HepG2 (cell line): ENCODE measurements at regions not wholly inside any gene's neighbourhood (a gene's known extent, or its start where the extent isn't known, plus 50 kb on each side); places are given as distances from the start of the nearest gene placed in this dataset.

Source experiments
- ATAC-seq: fragments of 200-7000 bp; cut with Tn5 transposase; 3 replicates; pipeline ENCODE4 v1.9.1; 2020; ENCODE audit warnings: mild to moderate bottlenecking, moderate library complexity
- BruUV-seq: library from RNA; stranded (reverse); fragments of 400-500 nt; replicated peaks from 2 replicates; lab custom pipeline; 2021; lab: Mats Ljungman, UMichigan
- CTCF ChIA-PET: fragments of 300-600 bp; formaldehyde crosslinking; extraction: SDS; loops from one replicate; lab custom pipeline; 2021; ENCODE audit warnings: low total read pairs, inconsistent platforms, low intra/inter-chr PET ratio; lab: Yijun Ruan, JAX
- POLR2A ChIA-PET: fragments of 350-600 bp; sonication (Branson Sonifier 250); formaldehyde crosslinking; loops from one replicate; lab custom pipeline; 2020; ENCODE audit warnings: antibody characterized with exemption, inconsistent platforms; lab: Yijun Ruan, JAX
- DNase-seq: peaks from one replicate; pipeline ENCODE4 v3.0.0-alpha.2; 2015; ENCODE audit warnings: low spot score
- FAIRE-seq: peaks from 3 replicates; lab custom pipeline; 2011; peaks lifted over from hg19 to GRCh38; lab: Jason Lieb, UNC
- H2AFZ ChIP-seq: one replicate; pipeline ENCODE4 v1.6.1; 2011; ENCODE audit warnings: low read length, inconsistent platforms
- H3K27ac ChIP-seq: fragments of 300-600 bp; 3 replicates; pipeline ENCODE4 v1.8.0; 2011; ENCODE audit warnings: mixed run types, mild to moderate bottlenecking, mixed read lengths, low read length, inconsistent platforms; ENCODE audit not compliant: insufficient read depth; ENCODE audit errors: extremely low read length
- H3K27me3 ChIP-seq, 2 experiments: fragments of 200-600 bp in 1 of 2; 2 replicates in 1 of 2; 3 replicates in 1 of 2; pipeline versions ENCODE4 v1.6.0 to v1.8.0; 2011; ENCODE audit warnings: low read length in 2 of 2, mild to moderate bottlenecking in 2 of 2, moderate library complexity in 2 of 2, inconsistent platforms in 1 of 2; ENCODE audit not compliant: insufficient read depth in 2 of 2, control insufficient read depth in 1 of 2
- H3K36me3 ChIP-seq, 2 experiments: fragments of 200-600 bp in 1 of 2; replicated peaks in 1 of 2; 2 replicates in 1 of 2; 3 replicates in 1 of 2; pipeline versions ENCODE4 v1.5.1 to v1.8.0; 2011; ENCODE audit warnings: low read length in 2 of 2, inconsistent platforms in 1 of 2; ENCODE audit not compliant: insufficient read depth in 2 of 2, control insufficient read depth in 1 of 2
- H3K4me1 ChIP-seq: 2 replicates; pipeline ENCODE4 v1.5.1; 2012; ENCODE audit warnings: low read length, inconsistent platforms; ENCODE audit not compliant: insufficient read depth
- H3K4me2 ChIP-seq: 2 replicates; pipeline ENCODE4 v1.6.0; 2011; ENCODE audit warnings: low read depth, low read length, inconsistent platforms
- H3K4me3 ChIP-seq, 3 experiments: fragments of 200-600 bp in 1 of 3; sonication (generic), shearing (Covaris generic) in 1 of 3; replicated peaks in 1 of 3; 2 replicates each; pipeline ENCODE4 v1.5.1; 2011 to 2016; ENCODE audit warnings: low read length in 3 of 3, inconsistent platforms in 2 of 3, low read depth in 2 of 3, mild to moderate bottlenecking in 2 of 3, control low read depth in 1 of 3, mixed read lengths in 1 of 3; ENCODE audit not compliant: insufficient read depth in 1 of 3
- H3K79me2 ChIP-seq: one replicate; pipeline ENCODE4 v1.6.1; 2011; ENCODE audit warnings: low read length, inconsistent platforms; ENCODE audit not compliant: insufficient read depth
- H3K9ac ChIP-seq: 2 replicates; pipeline ENCODE4 v1.6.0; 2011; ENCODE audit warnings: mild to moderate bottlenecking, low read depth, low read length, inconsistent platforms; ENCODE audit not compliant: insufficient read depth
- H3K9me3 ChIP-seq: 2 replicates; pipeline ENCODE4 v1.5.1; 2012; ENCODE audit warnings: mild to moderate bottlenecking, low read length
- H4K20me1 ChIP-seq: 2 replicates; pipeline ENCODE4 v1.6.0; 2011; ENCODE audit warnings: inconsistent platforms, mild to moderate bottlenecking, low read length, moderate library complexity; ENCODE audit not compliant: insufficient read depth
- ARNTL ChIP-seq: sonication (generic); formaldehyde crosslinking; IDR thresholded peaks from 2 replicates; pipeline ENCODE4 v1.4.0; 2020; ENCODE audit warnings: mild to moderate bottlenecking, missing genetic modification reagents
- EHMT2 ChIP-seq: fragments of 200-600 bp; sonication (generic); IDR thresholded peaks from 2 replicates; pipeline ENCODE4 v1.7.0; 2017; ENCODE audit warnings: antibody characterized with exemption, low read depth, low read length, borderline replicate concordance
- EZH2 ChIP-seq: conservative IDR thresholded peaks from 2 replicates; pipeline ENCODE4 v1.6.1; 2012; ENCODE audit warnings: mild to moderate bottlenecking, low read depth, low read length, moderate library complexity
- MIER3 ChIP-seq: IDR thresholded peaks from 2 replicates; pipeline ENCODE4 v1.6.1; 2016; ENCODE audit warnings: missing compliant biosample characterization, borderline replicate concordance
- RNF2 ChIP-seq: fragments of 450-650 bp; conservative IDR thresholded peaks from 2 replicates; pipeline ENCODE4 v1.6.1; 2016; ENCODE audit warnings: low read depth
- ZBTB39 ChIP-seq: sonication (generic); formaldehyde crosslinking; IDR thresholded peaks from 2 replicates; pipeline ENCODE4 v1.5.0; 2020; ENCODE audit warnings: missing genetic modification reagents
- ZNF124 ChIP-seq: sonication (generic); formaldehyde crosslinking; IDR thresholded peaks from 2 replicates; pipeline ENCODE4 v1.4.0; 2020; ENCODE audit warnings: missing genetic modification reagents
- ZNF335 ChIP-seq: sonication (generic); formaldehyde crosslinking; IDR thresholded peaks from 2 replicates; pipeline ENCODE4 v1.4.0; 2020; ENCODE audit warnings: missing genetic modification reagents
- ZNF552 ChIP-seq: sonication (generic); formaldehyde crosslinking; IDR thresholded peaks from 2 replicates; pipeline ENCODE4 v1.9.0; 2022; ENCODE audit warnings: missing genetic modification reagents, mild to moderate bottlenecking, borderline replicate concordance
- ZNF652 ChIP-seq: IDR thresholded peaks from 2 replicates; pipeline ENCODE4 v1.6.1; 2016; ENCODE audit warnings: low read depth, borderline replicate concordance
- ZSCAN12 ChIP-seq: sonication (generic); formaldehyde crosslinking; IDR thresholded peaks from 2 replicates; pipeline ENCODE4 v1.9.0; 2021; ENCODE audit warnings: mild to moderate bottlenecking, missing genetic modification reagents
- WGBS: methylation state at CpG from one replicate; pipeline ENCODE4 v1.1.6; 2017; ENCODE audit warnings: low lambda C conversion rate; 5-methylcytosine and 5-hydroxymethylcytosine counted together
- in situ Hi-C: cut with HindIII; loops from 2 replicates; pipeline ENCODE4 v1.10.0; 2017; ENCODE audit warnings: low pct_unique_long_range_greater_than_20kb; ENCODE audit not compliant: extremely low pct_ligation_motif_present
- intact Hi-C: fragments of 100-400 bp; cut with micrococcal nuclease; formaldehyde crosslinking; loops from one replicate; pipeline ENCODE4 v1.10.0; 2022; ENCODE audit not compliant: unreplicated experiment
- TF ChIP-seq, protein P1 (sequence below): sonication (generic); formaldehyde crosslinking; IDR thresholded peaks from 2 replicates; pipeline ENCODE4 v1.4.0; 2020; ENCODE audit warnings: low read depth, mild to moderate bottlenecking, missing genetic modification reagents
- TF ChIP-seq, protein P2 (sequence below): sonication (generic); formaldehyde crosslinking; IDR thresholded peaks from 2 replicates; pipeline ENCODE4 v1.5.0; 2020; ENCODE audit warnings: missing genetic modification reagents, mild to moderate bottlenecking, borderline replicate concordance
- TF ChIP-seq, protein P3 (sequence below): sonication (generic); formaldehyde crosslinking; IDR thresholded peaks from 2 replicates; pipeline ENCODE4 v1.4.0; 2020; ENCODE audit warnings: missing genetic modification reagents
- TF ChIP-seq, protein P4 (sequence below): sonication (generic); formaldehyde crosslinking; IDR thresholded peaks from 2 replicates; pipeline ENCODE4 v1.8.0; 2022; ENCODE audit warnings: mild to moderate bottlenecking, missing genetic modification reagents, moderate library complexity

GRCh38 chr19:30688696-30689095 is 316.5 kb downstream of the ZNF536 start (continued):
- no peak for TF ChIP-seq MIER3 (CRISPR knock-in tag)
- no peak for TF ChIP-seq ZBTB39 (CRISPR knock-in tag)
- TF ChIP-seq ZSCAN12 (CRISPR knock-in tag): no peak
- no peak for TF ChIP-seq ZNF652 (CRISPR knock-in tag)
- TF ChIP-seq, protein P1, sequence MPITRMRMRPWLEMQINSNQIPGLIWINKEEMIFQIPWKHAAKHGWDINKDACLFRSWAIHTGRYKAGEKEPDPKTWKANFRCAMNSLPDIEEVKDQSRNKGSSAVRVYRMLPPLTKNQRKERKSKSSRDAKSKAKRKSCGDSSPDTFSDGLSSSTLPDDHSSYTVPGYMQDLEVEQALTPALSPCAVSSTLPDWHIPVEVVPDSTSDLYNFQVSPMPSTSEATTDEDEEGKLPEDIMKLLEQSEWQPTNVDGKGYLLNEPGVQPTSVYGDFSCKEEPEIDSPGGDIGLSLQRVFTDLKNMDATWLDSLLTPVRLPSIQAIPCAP (CRISPR knock-in tag): no peak
- TF ChIP-seq ZNF552: no peak
- TF ChIP-seq, all 625 proteins: peak for 0

DNA sequence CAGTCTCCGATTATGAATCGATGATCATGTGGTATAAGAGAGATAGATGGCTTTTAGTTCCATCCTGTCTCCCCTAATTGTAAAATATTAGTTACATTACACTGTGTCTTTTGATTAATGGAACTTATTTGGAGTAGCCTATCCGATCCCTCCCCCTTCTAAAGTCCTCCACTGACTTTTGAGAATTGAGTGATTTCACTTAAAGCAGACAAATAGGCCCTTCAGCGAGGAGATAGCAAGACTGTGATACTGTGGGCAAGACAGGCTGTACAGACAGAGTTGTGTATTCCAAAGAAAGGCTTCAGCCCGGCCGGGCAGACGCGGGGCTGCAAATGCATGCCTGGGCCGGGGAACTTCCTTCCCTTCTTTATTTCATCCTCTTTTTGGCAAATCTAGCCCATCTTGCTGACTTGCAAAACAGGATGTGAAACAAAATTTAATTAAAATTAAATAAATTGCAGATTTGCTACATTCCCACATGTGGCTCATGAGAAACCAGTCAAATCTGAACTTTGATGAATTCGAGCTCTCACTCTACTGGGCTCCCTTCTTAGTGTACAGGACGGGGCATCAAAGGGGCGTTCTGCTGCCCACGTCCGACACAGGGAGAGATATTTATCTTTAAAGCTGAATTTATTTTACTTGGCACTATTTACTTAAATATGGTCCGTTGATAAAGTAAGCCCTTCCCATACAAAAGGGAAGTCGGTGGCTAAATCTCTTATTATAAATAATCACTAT is 314.8 kb downstream of the ZNF536 start:
- Histone ChIP-seq H3K79me2 (no peaks in the 10 kb centered on the region), H3K27ac (no peak overlapping the region), H3K36me3 (no peaks in the 10 kb centered on the region), H3K9me3 (no peaks in the 10 kb centered on the region), H3K9ac (no peak overlapping the region), H3K4me1 (no peaks in the 10 kb centered on the region), H3K4me2 (no peak overlapping the region), H3K27me3 (peaks cover 0 to 22% of the 10 kb centered on the region in 2 experiments; a peak in 3 of 5 replicates), H4K20me1 (no peaks in the 10 kb centered on the region), H3K4me3 (no peak overlapping the region), H2AFZ (no peak overlapping the region)
- in situ Hi-C loops: no loop called here
- no peak for DNase-seq
- no TSS peak for BruUV-seq
- WGBS: 18% methylated on average over 16 of the region's 16 CpGs
- POLR2A ChIA-PET: no interaction called here
- no peak for ATAC-seq
- intact Hi-C loops: no loop called here
- no peak for FAIRE-seq
- CTCF ChIA-PET: no interaction called here
- no peak for TF ChIP-seq ZNF124 (CRISPR knock-in tag)
- TF ChIP-seq, protein P2, sequence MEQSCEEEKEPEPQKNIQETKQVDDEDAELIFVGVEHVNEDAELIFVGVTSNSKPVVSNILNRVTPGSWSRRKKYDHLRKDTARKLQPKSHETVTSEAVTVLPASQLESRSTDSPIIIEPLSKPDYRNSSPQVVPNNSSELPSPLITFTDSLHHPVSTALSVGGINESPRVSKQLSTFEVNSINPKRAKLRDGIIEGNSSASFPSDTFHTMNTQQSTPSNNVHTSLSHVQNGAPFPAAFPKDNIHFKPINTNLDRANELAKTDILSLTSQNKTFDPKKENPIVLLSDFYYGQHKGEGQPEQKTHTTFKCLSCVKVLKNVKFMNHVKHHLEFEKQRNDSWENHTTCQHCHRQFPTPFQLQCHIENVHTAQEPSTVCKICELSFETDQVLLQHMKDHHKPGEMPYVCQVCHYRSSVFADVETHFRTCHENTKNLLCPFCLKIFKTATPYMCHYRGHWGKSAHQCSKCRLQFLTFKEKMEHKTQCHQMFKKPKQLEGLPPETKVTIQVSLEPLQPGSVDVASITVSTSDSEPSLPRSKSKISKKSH (CRISPR knock-in tag): no peak
- no peak for TF ChIP-seq EZH2
- TF ChIP-seq ZNF335 (CRISPR knock-in tag): no peak
- TF ChIP-seq, protein P3, sequence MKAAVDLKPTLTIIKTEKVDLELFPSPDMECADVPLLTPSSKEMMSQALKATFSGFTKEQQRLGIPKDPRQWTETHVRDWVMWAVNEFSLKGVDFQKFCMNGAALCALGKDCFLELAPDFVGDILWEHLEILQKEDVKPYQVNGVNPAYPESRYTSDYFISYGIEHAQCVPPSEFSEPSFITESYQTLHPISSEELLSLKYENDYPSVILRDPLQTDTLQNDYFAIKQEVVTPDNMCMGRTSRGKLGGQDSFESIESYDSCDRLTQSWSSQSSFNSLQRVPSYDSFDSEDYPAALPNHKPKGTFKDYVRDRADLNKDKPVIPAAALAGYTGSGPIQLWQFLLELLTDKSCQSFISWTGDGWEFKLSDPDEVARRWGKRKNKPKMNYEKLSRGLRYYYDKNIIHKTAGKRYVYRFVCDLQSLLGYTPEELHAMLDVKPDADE (CRISPR knock-in tag): no peak
- no peak for TF ChIP-seq RNF2
- no peak for TF ChIP-seq EHMT2
- no peak for TF ChIP-seq ARNTL (CRISPR knock-in tag)
- TF ChIP-seq, protein P4, sequence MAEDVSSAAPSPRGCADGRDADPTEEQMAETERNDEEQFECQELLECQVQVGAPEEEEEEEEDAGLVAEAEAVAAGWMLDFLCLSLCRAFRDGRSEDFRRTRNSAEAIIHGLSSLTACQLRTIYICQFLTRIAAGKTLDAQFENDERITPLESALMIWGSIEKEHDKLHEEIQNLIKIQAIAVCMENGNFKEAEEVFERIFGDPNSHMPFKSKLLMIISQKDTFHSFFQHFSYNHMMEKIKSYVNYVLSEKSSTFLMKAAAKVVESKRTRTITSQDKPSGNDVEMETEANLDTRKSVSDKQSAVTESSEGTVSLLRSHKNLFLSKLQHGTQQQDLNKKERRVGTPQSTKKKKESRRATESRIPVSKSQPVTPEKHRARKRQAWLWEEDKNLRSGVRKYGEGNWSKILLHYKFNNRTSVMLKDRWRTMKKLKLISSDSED (CRISPR knock-in tag): no peak
